Smooth muscle cell (in vitro differentiated cells): ENCODE measurements at regions not wholly inside any gene's neighbourhood (a gene's known extent, or its start where the extent isn't known, plus 50 kb on each side); places are given as distances from the start of the nearest gene placed in this dataset.
"Not testable (repeated sequence)": the region's sequence is repeated elsewhere in the genome, so short reads cannot be mapped to it uniquely, and the experiment has no call there.

Experiments
- DNase-seq: peaks from one replicate; lab custom pipeline; 2025; ENCODE audit not compliant: unreplicated experiment; lab: John Stamatoyannopoulos, UW
- H2AFZ ChIP-seq: fragments of 200-600 bp; sonication (generic); 2 replicates; pipeline ENCODE4 v1.6.0; 2016; ENCODE audit warnings: antibody characterized with exemption, low read depth, mild to moderate bottlenecking
- H3F3A ChIP-seq: fragments of 200-600 bp; sonication (generic); 2 replicates; pipeline ENCODE4 v1.6.0; 2017; ENCODE audit warnings: antibody characterized with exemption, low read depth
- H3K27ac ChIP-seq: fragments of 200-600 bp; sonication (generic); 2 replicates; pipeline ENCODE4 v1.5.1; 2016; ENCODE audit warnings: low read depth, mild to moderate bottlenecking
- H3K27me3 ChIP-seq: fragments of 200-600 bp; sonication (generic); 2 replicates; pipeline ENCODE4 v1.6.1; 2016; ENCODE audit warnings: low read depth, mild to moderate bottlenecking
- H3K36me3 ChIP-seq: fragments of 200-600 bp; sonication (generic); 2 replicates; pipeline ENCODE4 v1.5.1; 2016; ENCODE audit warnings: low read depth
- H3K4me1 ChIP-seq: fragments of 200-600 bp; sonication (generic); 2 replicates; pipeline ENCODE4 v1.5.1; 2016; ENCODE audit warnings: low read depth
- H3K4me2 ChIP-seq: fragments of 200-600 bp; sonication (generic); 2 replicates; pipeline ENCODE4 v1.6.0; 2016; ENCODE audit warnings: mild to moderate bottlenecking
- H3K4me3 ChIP-seq: fragments of 200-600 bp; sonication (generic); 2 replicates; pipeline ENCODE4 v1.5.1; 2016; ENCODE audit warnings: mild to moderate bottlenecking
- H3K79me2 ChIP-seq: fragments of 200-600 bp; sonication (generic); 2 replicates; pipeline ENCODE4 v1.6.0; 2016; ENCODE audit warnings: low read depth, mild to moderate bottlenecking
- H3K9ac ChIP-seq: fragments of 200-600 bp; sonication (generic); 2 replicates; pipeline ENCODE4 v1.6.0; 2016; ENCODE audit warnings: low read depth
- H3K9me3 ChIP-seq: fragments of 200-600 bp; sonication (generic); replicated peaks from 2 replicates; pipeline ENCODE4 v1.5.1; 2016; ENCODE audit warnings: low read depth
- H4K20me1 ChIP-seq: fragments of 200-600 bp; sonication (generic); 2 replicates; pipeline ENCODE4 v1.6.0; 2016; ENCODE audit warnings: low read depth
- WGBS: methylation state at CpG from one replicate; pipeline ENCODE4 v1.1.7; 2016; ENCODE audit warnings: low lambda C conversion rate; 5-methylcytosine and 5-hydroxymethylcytosine counted together
- TF ChIP-seq, protein P1 (sequence below): fragments of 200-600 bp; sonication (generic); IDR thresholded peaks from 2 replicates; pipeline ENCODE4 v1.5.1; 2017; ENCODE audit warnings: borderline replicate concordance, mild to moderate bottlenecking, antibody characterized with exemption; ENCODE audit not compliant: insufficient read depth, poor library complexity, severe bottlenecking

DNA sequence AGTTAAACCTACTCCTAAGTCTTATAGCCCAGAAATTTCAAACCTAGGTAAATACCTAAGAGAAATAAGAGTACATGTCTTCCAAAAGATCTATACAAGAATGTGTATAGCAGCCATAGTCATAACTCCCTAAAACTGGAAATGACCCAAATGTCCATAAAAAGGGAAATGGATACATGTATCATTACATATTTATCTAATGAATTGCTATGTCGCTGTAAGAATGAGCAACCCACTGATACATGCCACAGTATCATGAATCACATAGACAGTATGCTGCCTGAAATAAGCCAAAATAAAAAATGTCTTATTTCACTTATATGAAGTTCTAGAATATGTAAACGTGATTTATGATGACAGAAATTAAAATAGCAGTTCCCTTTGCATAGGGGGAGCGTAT, 679.5 kb downstream of the MAFB start:
- Histone ChIP-seq H3K4me1 (no peaks in the 10 kb centered on the region), H3K9me3 (peaks cover 5% of the 10 kb centered on the region), H3K4me2 (no peak overlapping the region), H3K4me3 (no peak overlapping the region), H3K27me3 (no peaks in the 10 kb centered on the region), H2AFZ (no peak overlapping the region), H3K36me3 (no peaks in the 10 kb centered on the region), H3K9ac (no peak overlapping the region), H3F3A (no peaks in the 10 kb centered on the region), H3K79me2 (no peaks in the 10 kb centered on the region), H3K27ac (no peak overlapping the region), H4K20me1 (no peaks in the 10 kb centered on the region)
- no peak for DNase-seq
- TF ChIP-seq, protein P1, sequence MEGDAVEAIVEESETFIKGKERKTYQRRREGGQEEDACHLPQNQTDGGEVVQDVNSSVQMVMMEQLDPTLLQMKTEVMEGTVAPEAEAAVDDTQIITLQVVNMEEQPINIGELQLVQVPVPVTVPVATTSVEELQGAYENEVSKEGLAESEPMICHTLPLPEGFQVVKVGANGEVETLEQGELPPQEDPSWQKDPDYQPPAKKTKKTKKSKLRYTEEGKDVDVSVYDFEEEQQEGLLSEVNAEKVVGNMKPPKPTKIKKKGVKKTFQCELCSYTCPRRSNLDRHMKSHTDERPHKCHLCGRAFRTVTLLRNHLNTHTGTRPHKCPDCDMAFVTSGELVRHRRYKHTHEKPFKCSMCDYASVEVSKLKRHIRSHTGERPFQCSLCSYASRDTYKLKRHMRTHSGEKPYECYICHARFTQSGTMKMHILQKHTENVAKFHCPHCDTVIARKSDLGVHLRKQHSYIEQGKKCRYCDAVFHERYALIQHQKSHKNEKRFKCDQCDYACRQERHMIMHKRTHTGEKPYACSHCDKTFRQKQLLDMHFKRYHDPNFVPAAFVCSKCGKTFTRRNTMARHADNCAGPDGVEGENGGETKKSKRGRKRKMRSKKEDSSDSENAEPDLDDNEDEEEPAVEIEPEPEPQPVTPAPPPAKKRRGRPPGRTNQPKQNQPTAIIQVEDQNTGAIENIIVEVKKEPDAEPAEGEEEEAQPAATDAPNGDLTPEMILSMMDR: no peak
- 86% methylated on average over 3 of the region's 3 CpGs for WGBS

DNA sequence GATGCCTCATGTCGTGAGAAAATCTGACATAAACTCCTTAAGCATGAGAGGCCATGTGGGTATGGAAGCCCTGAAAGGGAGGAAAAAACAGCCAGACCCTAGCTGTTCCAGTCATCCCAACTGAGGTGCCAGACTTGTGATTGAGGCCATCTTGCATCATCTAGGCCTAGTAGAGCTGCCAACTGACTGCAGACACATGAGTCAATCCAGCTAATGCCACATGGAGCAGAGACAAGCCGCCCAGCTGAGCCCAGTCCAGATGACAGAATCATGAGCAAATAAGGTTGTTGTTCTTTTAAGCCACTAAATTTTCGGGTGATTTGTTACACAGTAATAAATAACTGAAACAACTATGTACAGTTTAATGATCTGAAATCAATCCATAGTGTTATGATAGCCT, 680.9 kb downstream of the MAFB start:
- H3K9ac ChIP-seq: no peak overlapping the region

DNA sequence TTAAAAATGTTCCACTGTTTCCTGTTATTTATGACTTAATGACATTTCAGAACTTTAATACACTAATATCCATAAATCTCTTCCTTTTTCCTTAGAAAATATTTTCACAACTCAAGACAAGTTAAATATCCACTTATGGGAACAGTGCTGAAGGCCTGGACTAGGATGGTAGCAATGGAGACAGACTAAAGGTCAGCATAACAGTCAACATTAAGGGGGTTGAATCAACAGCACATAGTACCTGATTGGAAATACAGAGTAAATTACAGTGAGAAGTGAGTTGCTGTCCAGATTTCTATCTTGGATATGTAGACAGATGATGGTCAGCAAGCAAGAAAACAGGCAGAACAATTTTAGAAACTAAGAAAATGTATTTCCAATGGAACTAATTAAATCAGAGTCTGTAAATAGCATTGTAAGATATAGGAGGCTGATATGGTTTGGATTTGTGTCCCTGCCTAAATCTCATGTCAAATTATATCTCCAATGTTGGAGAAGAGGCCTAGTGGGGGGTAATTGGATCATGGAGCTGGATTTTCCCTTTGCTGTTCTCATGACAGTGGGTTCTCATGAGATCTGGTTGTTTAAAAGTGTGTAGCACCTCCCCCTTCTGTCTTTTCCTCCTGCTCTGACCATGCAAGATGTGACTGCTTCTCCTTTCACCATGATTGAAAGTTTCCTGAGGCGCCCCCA, 682.7 kb downstream of the MAFB start:
- H3K9me3 ChIP-seq: peaks cover 5% of the 10 kb centered on the region
- no peaks in the 10 kb centered on the region for H3K27me3 ChIP-seq
- H3K4me2 ChIP-seq: no peak overlapping the region
- no peak overlapping the region for H3K9ac ChIP-seq
- H3K79me2 ChIP-seq: no peaks in the 10 kb centered on the region
- no peak for DNase-seq
- H3K4me3 ChIP-seq: no peak overlapping the region
- H3K27ac ChIP-seq: no peak overlapping the region
- H3F3A ChIP-seq: no peaks in the 10 kb centered on the region
- no peaks in the 10 kb centered on the region for H3K4me1 ChIP-seq
- H3K36me3 ChIP-seq: no peaks in the 10 kb centered on the region
- WGBS: 89% methylated on average over 1 of the region's 1 CpG
- TF ChIP-seq, protein P1: no peak
- no peaks in the 10 kb centered on the region for H4K20me1 ChIP-seq
- no peak overlapping the region for H2AFZ ChIP-seq

More for the DNA sequence above, 680.9 kb downstream of the MAFB start:
- H3K36me3 ChIP-seq: no peaks in the 10 kb centered on the region
- H2AFZ ChIP-seq: no peak overlapping the region
- 95% methylated on average over 3 of the region's 3 CpGs for WGBS
- no peaks in the 10 kb centered on the region for H4K20me1 ChIP-seq
- H3K27me3 ChIP-seq: no peaks in the 10 kb centered on the region
- TF ChIP-seq, protein P1: no peak
- peaks cover 5% of the 10 kb centered on the region for H3K9me3 ChIP-seq
- H3K4me2 ChIP-seq: no peak overlapping the region
- DNase-seq: no peak
- H3K4me3 ChIP-seq: no peak overlapping the region
- H3K4me1 ChIP-seq: no peaks in the 10 kb centered on the region
- no peaks in the 10 kb centered on the region for H3F3A ChIP-seq
- no peaks in the 10 kb centered on the region for H3K79me2 ChIP-seq
- no peak overlapping the region for H3K27ac ChIP-seq

DNA sequence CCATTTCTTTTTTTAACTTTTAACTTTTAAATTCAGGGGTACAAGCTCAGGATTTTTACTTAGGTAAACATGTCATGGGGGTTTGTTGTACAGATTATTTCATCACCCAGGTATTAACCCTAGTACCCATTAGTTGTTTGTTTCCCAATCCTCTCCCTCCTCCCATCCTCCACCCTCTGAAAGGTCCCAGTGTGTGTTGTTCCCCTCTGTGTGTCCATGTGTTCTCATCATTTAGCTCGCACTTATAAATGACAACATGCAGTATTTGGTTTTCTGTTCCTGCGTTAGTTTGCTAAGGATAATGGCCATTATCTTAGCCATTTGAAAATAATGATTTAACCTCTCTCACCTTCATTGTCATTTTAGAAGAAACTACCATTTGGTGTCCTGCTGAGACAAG, 684.9 kb downstream of the MAFB start:
- H3K27ac ChIP-seq, H3K9ac ChIP-seq, H3K4me1 ChIP-seq, DNase-seq, H4K20me1 ChIP-seq, H3K27me3 ChIP-seq, H3K4me2 ChIP-seq, H3K4me3 ChIP-seq, H3F3A ChIP-seq, H2AFZ ChIP-seq, H3K9me3 ChIP-seq, H3K79me2 ChIP-seq, H3K36me3 ChIP-seq: not testable (repeated sequence)
- WGBS: 82% methylated on average over 2 of the region's 2 CpGs
